Activated T-helper 17 cell treated with anti-CD3 and anti-CD28 coated beads, Interleukin-2, amount 50 U/mL, for 72 hours (primary cell): ENCODE measurements at regions not wholly inside any gene's neighbourhood (a gene's known extent, or its start where the extent isn't known, plus 50 kb on each side); places are given as distances from the start of the nearest gene placed in this dataset.
A peak's percentile ranks its signal among the peaks of the same experiment; 100 is the strongest.

Experiments
- ATAC-seq: fragments of 150-1000 bp; cut with Tn5 transposase; replicated peaks from 2 replicates; pipeline ENCODE4 v1.10.0; 2021; ENCODE audit warnings: mild to moderate bottlenecking, moderate library complexity
- H3K27ac Mint-ChIP-seq: one replicate; pipeline ENCODE4 v1.8.0; 2022; ENCODE audit warnings: mixed read lengths
- H3K27me3 Mint-ChIP-seq: one replicate; pipeline ENCODE4 v1.8.0; 2022; ENCODE audit warnings: mixed read lengths
- H3K36me3 Mint-ChIP-seq: one replicate; pipeline ENCODE4 v1.8.0; 2022; ENCODE audit warnings: low read depth, mild to moderate bottlenecking, mixed read lengths
- H3K4me1 Mint-ChIP-seq: one replicate; pipeline ENCODE4 v1.8.0; 2022; ENCODE audit warnings: mixed read lengths
- H3K4me3 Mint-ChIP-seq: one replicate; pipeline ENCODE4 v1.8.0; 2022; ENCODE audit warnings: mild to moderate bottlenecking, mixed read lengths
- H3K9me3 Mint-ChIP-seq: one replicate; pipeline ENCODE4 v1.8.0; 2022; ENCODE audit warnings: mixed read lengths

- Mint-ChIP-seq H3K4me1 (peaks cover 17% of the 10 kb centered on the region), H3K36me3 (no peaks in the 10 kb centered on the region), H3K27ac (no peak overlapping the region), H3K27me3 (no peaks in the 10 kb centered on the region), H3K9me3 (no peaks in the 10 kb centered on the region), H3K4me3 (no peak overlapping the region)
- no peak for ATAC-seq
Observed at GRCh38 chr16:79297805-79298204, 302.7 kb downstream of the MAF start.

- Mint-ChIP-seq H3K4me1 (peaks cover 17% of the 10 kb centered on the region), H3K27me3 (no peaks in the 10 kb centered on the region), H3K4me3 (peak overlapping the region; percentile 48), H3K9me3 (no peaks in the 10 kb centered on the region), H3K27ac (no peak overlapping the region), H3K36me3 (no peaks in the 10 kb centered on the region)
- ATAC-seq, result no peak
Observed at GRCh38 chr16:79297296-79297695, 303.2 kb downstream of the MAF start.

- H3K4me3 Mint-ChIP-seq, result peak overlapping the region; percentile 48
- H3K36me3 Mint-ChIP-seq, result no peaks in the 10 kb centered on the region
- no peaks in the 10 kb centered on the region for H3K27me3 Mint-ChIP-seq
- no peaks in the 10 kb centered on the region for H3K9me3 Mint-ChIP-seq
- H3K27ac Mint-ChIP-seq, result no peak overlapping the region
- H3K4me1 Mint-ChIP-seq, result peaks cover 17% of the 10 kb centered on the region
- ATAC-seq, result no peak
Observed at GRCh38 chr16:79296491-79296890, 304.0 kb downstream of the MAF start.

- H3K4me1 Mint-ChIP-seq, result peaks cover 17% of the 10 kb centered on the region
- no peak for ATAC-seq
- H3K9me3 Mint-ChIP-seq, result no peaks in the 10 kb centered on the region
Observed at GRCh38 chr16:79295746-79296145, 304.8 kb downstream of the MAF start.

GRCh38 chr16:79295162-79295561 is 305.4 kb downstream of the MAF start:
- no peaks in the 10 kb centered on the region for H3K36me3 Mint-ChIP-seq
- peaks cover 17% of the 10 kb centered on the region for H3K4me1 Mint-ChIP-seq
- no peak overlapping the region for H3K27ac Mint-ChIP-seq
- no peak overlapping the region for H3K4me3 Mint-ChIP-seq
- no peaks in the 10 kb centered on the region for H3K27me3 Mint-ChIP-seq
- ATAC-seq, result no peak
- no peaks in the 10 kb centered on the region for H3K9me3 Mint-ChIP-seq

More at GRCh38 chr16:79295746-79296145, 304.8 kb downstream of the MAF start:
- Mint-ChIP-seq H3K27ac (peak overlapping the region; percentile 67), H3K27me3 (no peaks in the 10 kb centered on the region), H3K4me3 (peak overlapping the region; percentile 48), H3K36me3 (no peaks in the 10 kb centered on the region)

- H3K4me1 Mint-ChIP-seq, result peaks cover 17% of the 10 kb centered on the region
- H3K9me3 Mint-ChIP-seq, result no peaks in the 10 kb centered on the region
- no peaks in the 10 kb centered on the region for H3K27me3 Mint-ChIP-seq
- no peak for ATAC-seq
- no peak overlapping the region for H3K27ac Mint-ChIP-seq
- H3K4me3 Mint-ChIP-seq, result no peak overlapping the region
- H3K36me3 Mint-ChIP-seq, result no peaks in the 10 kb centered on the region
Observed at GRCh38 chr16:79294568-79294967, 306.0 kb downstream of the MAF start.

GRCh38 chr16:79293836-79294460 is 306.6 kb downstream of the MAF start:
- no peaks in the 10 kb centered on the region for H3K27me3 Mint-ChIP-seq
- H3K36me3 Mint-ChIP-seq, result no peaks in the 10 kb centered on the region
- H3K27ac Mint-ChIP-seq, result no peak overlapping the region
- H3K4me3 Mint-ChIP-seq, result no peak overlapping the region
- H3K4me1 Mint-ChIP-seq, result peaks cover 20% of the 10 kb centered on the region
- no peaks in the 10 kb centered on the region for H3K9me3 Mint-ChIP-seq
- ATAC-seq, result no peak

GRCh38 chr16:79288066-79288465 is 312.5 kb downstream of the MAF start:
- H3K4me3 Mint-ChIP-seq, result peak overlapping the region; percentile 81
- peak overlapping the region; percentile 92 for H3K27ac Mint-ChIP-seq
- H3K36me3 Mint-ChIP-seq, result peaks cover 6% of the 10 kb centered on the region
- H3K27me3 Mint-ChIP-seq, result no peaks in the 10 kb centered on the region
- H3K9me3 Mint-ChIP-seq, result peaks cover 4% of the 10 kb centered on the region
- peaks cover 30% of the 10 kb centered on the region for H3K4me1 Mint-ChIP-seq
- ATAC-seq, result peak; percentile 39

- peaks cover 4% of the 10 kb centered on the region for H3K9me3 Mint-ChIP-seq
- H3K4me3 Mint-ChIP-seq, result peak overlapping the region; percentile 81
- H3K4me1 Mint-ChIP-seq, result peaks cover 36% of the 10 kb centered on the region
- H3K27ac Mint-ChIP-seq, result peak overlapping the region; percentile 92
- ATAC-seq, result no peak
- H3K27me3 Mint-ChIP-seq, result no peaks in the 10 kb centered on the region
- peaks cover 6% of the 10 kb centered on the region for H3K36me3 Mint-ChIP-seq
Observed at GRCh38 chr16:79287424-79287917, 313.1 kb downstream of the MAF start.

GRCh38 chr16:79286646-79287423 is 313.7 kb downstream of the MAF start:
- H3K27ac Mint-ChIP-seq, result peak overlapping the region; percentile 92
- no peaks in the 10 kb centered on the region for H3K27me3 Mint-ChIP-seq
- H3K9me3 Mint-ChIP-seq, result peaks cover 4% of the 10 kb centered on the region
- peaks cover 42% of the 10 kb centered on the region for H3K4me1 Mint-ChIP-seq
- peaks cover 6% of the 10 kb centered on the region for H3K36me3 Mint-ChIP-seq
- H3K4me3 Mint-ChIP-seq, result peak overlapping the region; percentile 81
- ATAC-seq, result peak; percentile 70

- H3K4me3 Mint-ChIP-seq, result peak overlapping the region; percentile 74
- peaks cover 6% of the 10 kb centered on the region for H3K36me3 Mint-ChIP-seq
- no peak for ATAC-seq
- H3K9me3 Mint-ChIP-seq, result peaks cover 8% of the 10 kb centered on the region
- H3K4me1 Mint-ChIP-seq, result peaks cover 59% of the 10 kb centered on the region
- no peaks in the 10 kb centered on the region for H3K27me3 Mint-ChIP-seq
- peak overlapping the region; percentile 89 for H3K27ac Mint-ChIP-seq
Observed at GRCh38 chr16:79284766-79285165, 315.8 kb downstream of the MAF start.

- peaks cover 66% of the 10 kb centered on the region for H3K4me1 Mint-ChIP-seq
- peak; percentile 39 for ATAC-seq
- H3K27ac Mint-ChIP-seq, result peak overlapping the region; percentile 89
- H3K36me3 Mint-ChIP-seq, result peaks cover 6% of the 10 kb centered on the region
- H3K9me3 Mint-ChIP-seq, result peaks cover 8% of the 10 kb centered on the region
- H3K27me3 Mint-ChIP-seq, result no peaks in the 10 kb centered on the region
- peak overlapping the region; percentile 74 for H3K4me3 Mint-ChIP-seq
Observed at GRCh38 chr16:79283578-79283977, 317.0 kb downstream of the MAF start.

GRCh38 chr16:79282806-79283205 is 317.7 kb downstream of the MAF start:
- Mint-ChIP-seq H3K4me3 (peak overlapping the region; percentile 74), H3K9me3 (peaks cover 8% of the 10 kb centered on the region), H3K27me3 (no peaks in the 10 kb centered on the region)

GRCh38 chr16:79278506-79278905 is 322.0 kb downstream of the MAF start:
- H3K4me1 Mint-ChIP-seq, result peaks cover 62% of the 10 kb centered on the region
- peak overlapping the region; percentile 83 for H3K27ac Mint-ChIP-seq
- no peaks in the 10 kb centered on the region for H3K27me3 Mint-ChIP-seq
- peak; percentile 76 for ATAC-seq
- no peaks in the 10 kb centered on the region for H3K36me3 Mint-ChIP-seq
- H3K9me3 Mint-ChIP-seq, result peaks cover 4% of the 10 kb centered on the region
- peak overlapping the region; percentile 74 for H3K4me3 Mint-ChIP-seq

More at GRCh38 chr16:79282806-79283205, 317.7 kb downstream of the MAF start:
- H3K36me3 Mint-ChIP-seq, result peaks cover 5% of the 10 kb centered on the region
- peak; percentile 32 for ATAC-seq
- peaks cover 67% of the 10 kb centered on the region for H3K4me1 Mint-ChIP-seq
- peak overlapping the region; percentile 89 for H3K27ac Mint-ChIP-seq

GRCh38 chr16:79276501-79276900 is 324.0 kb downstream of the MAF start:
- no peak for ATAC-seq
- Mint-ChIP-seq H3K27me3 (no peaks in the 10 kb centered on the region), H3K27ac (no peak overlapping the region), H3K4me1 (peaks cover 63% of the 10 kb centered on the region), H3K9me3 (peaks cover 4% of the 10 kb centered on the region), H3K4me3 (no peak overlapping the region), H3K36me3 (peaks cover 12% of the 10 kb centered on the region)
